OCI-LY1 (cell line): ENCODE measurements at regions not wholly inside any gene's neighbourhood (a gene's known extent, or its start where the extent isn't known, plus 50 kb on each side); places are given as distances from the start of the nearest gene placed in this dataset.

Experiments used
- H2AFZ ChIP-seq: fragments of 200-600 bp; sonication (generic), shearing (Covaris generic); 2 replicates; pipeline ENCODE4 v1.6.0; 2014; ENCODE audit warnings: antibody characterized with exemption, mild to moderate bottlenecking, low read length
- H3F3A ChIP-seq: fragments of 200-600 bp; sonication (generic), shearing (Covaris generic); 2 replicates; pipeline ENCODE4 v1.6.0; 2014; ENCODE audit warnings: mild to moderate bottlenecking, antibody characterized with exemption, low read length, moderate library complexity; ENCODE audit not compliant: insufficient read depth
- H3K27ac ChIP-seq: fragments of 200-600 bp; sonication (generic); 2 replicates; pipeline ENCODE4 v1.5.1; 2014; ENCODE audit warnings: low read length, mixed run types, mild to moderate bottlenecking, low read depth; ENCODE audit not compliant: poor library complexity, severe bottlenecking
- H3K27me3 ChIP-seq: fragments of 200-600 bp; sonication (generic); 2 replicates; pipeline ENCODE4 v1.6.0; 2014; ENCODE audit warnings: antibody characterized with exemption, mild to moderate bottlenecking, low read length, moderate library complexity; ENCODE audit not compliant: insufficient read depth
- H3K36me3 ChIP-seq: fragments of 200-600 bp; sonication (generic); 2 replicates; pipeline ENCODE4 v1.6.1; 2014; ENCODE audit warnings: mild to moderate bottlenecking, antibody characterized with exemption, low read length, moderate library complexity, mixed read lengths; ENCODE audit not compliant: insufficient read depth
- H3K4me1 ChIP-seq: fragments of 200-600 bp; sonication (generic); 2 replicates; pipeline ENCODE4 v1.5.1; 2014; ENCODE audit warnings: mild to moderate bottlenecking, low read length, moderate library complexity; ENCODE audit not compliant: insufficient read depth, severe bottlenecking
- H3K4me2 ChIP-seq: fragments of 200-600 bp; sonication (generic), shearing (Covaris generic); 2 replicates; pipeline ENCODE4 v1.6.1; 2014; ENCODE audit warnings: low read length
- H3K4me3 ChIP-seq: fragments of 200-600 bp; sonication (generic); 2 replicates; pipeline ENCODE4 v1.5.1; 2014; ENCODE audit warnings: low read length, low read depth, mild to moderate bottlenecking, mixed read lengths; ENCODE audit not compliant: poor library complexity, severe bottlenecking
- H3K79me2 ChIP-seq: fragments of 200-600 bp; shearing (Covaris generic); 2 replicates; pipeline ENCODE4 v1.6.1; 2016; ENCODE audit warnings: mixed run types, low read length, mixed read lengths; ENCODE audit not compliant: insufficient read depth
- H3K9ac ChIP-seq: fragments of 200-600 bp; sonication (generic), shearing (Covaris generic); 2 replicates; pipeline ENCODE4 v1.6.1; 2014; ENCODE audit warnings: mild to moderate bottlenecking, low read length, mixed read lengths
- H3K9me2 ChIP-seq: fragments of 200-600 bp; sonication (generic), shearing (Covaris generic); 2 replicates; pipeline ENCODE4 v1.6.1; 2014; ENCODE audit warnings: low read depth, mild to moderate bottlenecking, low read length, mixed read lengths
- H3K9me3 ChIP-seq: fragments of 200-600 bp; shearing (Covaris generic); 2 replicates; pipeline ENCODE4 v1.6.1; 2014; ENCODE audit warnings: low read length, mixed read lengths
- H4K20me1 ChIP-seq: fragments of 200-600 bp; sonication (generic), shearing (Covaris generic); 2 replicates; pipeline ENCODE4 v1.6.0; 2016; ENCODE audit warnings: mild to moderate bottlenecking, low read length; ENCODE audit not compliant: insufficient read depth
- EZH2 ChIP-seq: fragments of 200-600 bp; sonication (generic), shearing (Covaris generic); IDR thresholded peaks from 2 replicates; pipeline ENCODE4 v1.8.0; 2017; ENCODE audit warnings: borderline replicate concordance, mixed run types, mild to moderate bottlenecking, antibody characterized with exemption, low read length, moderate library complexity, mixed read lengths
- TF ChIP-seq, protein P1 (sequence below): fragments of 200-600 bp; sonication (generic), shearing (Covaris generic); IDR thresholded peaks from 2 replicates; pipeline ENCODE4 v1.5.1; 2017; ENCODE audit warnings: mild to moderate bottlenecking, antibody characterized with exemption, low read length, moderate library complexity, mixed read lengths

DNA sequence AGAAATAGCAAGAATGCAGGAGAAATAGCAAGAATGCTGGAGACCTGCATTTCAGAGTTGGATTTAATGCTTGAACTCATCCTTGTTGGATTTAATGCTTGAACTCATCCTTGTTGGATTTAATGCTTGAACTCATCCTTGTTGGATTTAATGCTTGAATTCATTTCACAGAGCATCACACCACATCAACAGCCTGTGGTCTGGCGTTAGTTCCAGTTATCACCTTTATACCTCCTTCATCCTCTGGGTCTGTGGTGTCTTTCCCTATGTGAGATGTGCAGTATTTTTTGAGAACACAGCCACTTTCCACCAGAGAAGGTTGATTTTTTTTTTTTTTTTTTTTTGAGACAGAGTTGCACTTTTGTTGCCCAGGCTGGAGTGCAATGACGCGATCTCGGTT lies 546.4 kb upstream of the SOX11 start:
- Histone ChIP-seq H3K79me2 (no peaks in the 10 kb centered on the region), H3K9ac (no peak overlapping the region), H3K9me3 (no peaks in the 10 kb centered on the region), H3K4me3 (no peak overlapping the region), H2AFZ (no peak overlapping the region), H3K27me3 (no peaks in the 10 kb centered on the region), H3F3A (no peaks in the 10 kb centered on the region), H3K27ac (no peak overlapping the region), H3K4me2 (no peak overlapping the region), H3K4me1 (no peaks in the 10 kb centered on the region), H3K9me2 (no peaks in the 10 kb centered on the region), H4K20me1 (no peaks in the 10 kb centered on the region), H3K36me3 (no peaks in the 10 kb centered on the region)
- TF ChIP-seq, protein P1, sequence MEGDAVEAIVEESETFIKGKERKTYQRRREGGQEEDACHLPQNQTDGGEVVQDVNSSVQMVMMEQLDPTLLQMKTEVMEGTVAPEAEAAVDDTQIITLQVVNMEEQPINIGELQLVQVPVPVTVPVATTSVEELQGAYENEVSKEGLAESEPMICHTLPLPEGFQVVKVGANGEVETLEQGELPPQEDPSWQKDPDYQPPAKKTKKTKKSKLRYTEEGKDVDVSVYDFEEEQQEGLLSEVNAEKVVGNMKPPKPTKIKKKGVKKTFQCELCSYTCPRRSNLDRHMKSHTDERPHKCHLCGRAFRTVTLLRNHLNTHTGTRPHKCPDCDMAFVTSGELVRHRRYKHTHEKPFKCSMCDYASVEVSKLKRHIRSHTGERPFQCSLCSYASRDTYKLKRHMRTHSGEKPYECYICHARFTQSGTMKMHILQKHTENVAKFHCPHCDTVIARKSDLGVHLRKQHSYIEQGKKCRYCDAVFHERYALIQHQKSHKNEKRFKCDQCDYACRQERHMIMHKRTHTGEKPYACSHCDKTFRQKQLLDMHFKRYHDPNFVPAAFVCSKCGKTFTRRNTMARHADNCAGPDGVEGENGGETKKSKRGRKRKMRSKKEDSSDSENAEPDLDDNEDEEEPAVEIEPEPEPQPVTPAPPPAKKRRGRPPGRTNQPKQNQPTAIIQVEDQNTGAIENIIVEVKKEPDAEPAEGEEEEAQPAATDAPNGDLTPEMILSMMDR: no peak
- no peak for TF ChIP-seq EZH2

DNA sequence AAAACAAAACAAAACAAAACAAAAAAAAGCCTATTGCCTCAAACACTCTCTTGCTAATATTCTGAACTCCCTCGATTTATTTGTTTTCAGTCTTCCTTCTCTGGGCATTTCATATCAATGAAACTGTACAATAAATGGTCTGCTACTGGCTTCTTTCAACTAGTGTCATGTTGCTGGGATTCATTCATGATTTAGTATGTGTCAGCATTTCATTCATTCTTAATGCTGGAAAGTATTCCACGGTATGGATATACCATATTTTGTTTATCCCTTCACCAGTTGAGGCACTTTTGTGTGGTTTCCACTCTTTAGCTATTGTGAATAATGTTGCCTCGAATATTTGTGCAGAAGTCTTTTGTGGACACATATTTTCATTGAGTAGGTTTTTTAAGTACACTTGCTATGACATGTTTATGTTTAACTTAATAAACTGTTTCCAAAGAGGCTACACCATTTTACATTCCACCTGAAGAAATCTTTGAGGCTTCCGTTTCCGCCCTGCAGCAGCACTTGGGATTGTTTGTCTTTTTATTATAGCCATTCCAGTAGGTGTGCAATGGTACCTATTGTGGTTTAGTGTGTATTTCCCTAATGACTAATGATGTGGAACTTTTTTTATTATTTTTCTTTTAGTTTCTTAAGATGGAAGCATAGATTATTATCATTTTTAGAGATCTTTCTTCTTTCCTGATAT lies 543.6 kb upstream of the SOX11 start:
- no peaks in the 10 kb centered on the region for H3K9me2 ChIP-seq
- H3K4me2 ChIP-seq: no peak overlapping the region

DNA sequence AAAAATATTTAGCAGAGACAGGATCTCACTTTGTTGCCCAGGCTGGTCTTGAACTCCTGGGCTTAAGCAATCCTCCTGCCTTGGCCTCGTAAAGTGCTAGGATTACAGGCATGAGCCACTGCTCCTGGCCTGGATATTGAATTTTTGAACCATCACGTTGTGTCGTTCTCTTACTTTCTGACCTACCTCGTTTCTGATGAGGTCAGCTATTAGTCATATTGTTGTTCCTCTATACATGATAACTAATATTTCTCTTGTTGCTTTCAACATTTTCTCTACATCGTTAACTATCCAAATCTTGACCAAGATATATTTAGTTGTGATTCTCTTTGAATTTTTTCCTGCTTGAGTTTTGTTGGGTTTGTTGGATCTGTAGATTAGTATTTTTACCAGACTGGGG lies 541.3 kb upstream of the SOX11 start:
- no peaks in the 10 kb centered on the region for H4K20me1 ChIP-seq
- no peaks in the 10 kb centered on the region for H3K79me2 ChIP-seq
- TF ChIP-seq, protein P1: no peak
- no peak overlapping the region for H2AFZ ChIP-seq
- H3K4me2 ChIP-seq: no peak overlapping the region
- no peaks in the 10 kb centered on the region for H3K9me2 ChIP-seq
- no peaks in the 10 kb centered on the region for H3F3A ChIP-seq
- no peaks in the 10 kb centered on the region for H3K4me1 ChIP-seq
- no peaks in the 10 kb centered on the region for H3K9me3 ChIP-seq
- no peaks in the 10 kb centered on the region for H3K27me3 ChIP-seq
- no peaks in the 10 kb centered on the region for H3K36me3 ChIP-seq
- no peak overlapping the region for H3K9ac ChIP-seq
- H3K27ac ChIP-seq: no peak overlapping the region
- H3K4me3 ChIP-seq: no peak overlapping the region

More for the DNA sequence above, 543.6 kb upstream of the SOX11 start:
- H3K9me3 ChIP-seq: no peaks in the 10 kb centered on the region
- H3K9ac ChIP-seq: no peak overlapping the region
- H3K36me3 ChIP-seq: no peaks in the 10 kb centered on the region
- H3K27me3 ChIP-seq: no peaks in the 10 kb centered on the region
- no peaks in the 10 kb centered on the region for H3K4me1 ChIP-seq
- H3F3A ChIP-seq: no peaks in the 10 kb centered on the region
- H3K27ac ChIP-seq: no peak overlapping the region
- no peak overlapping the region for H3K4me3 ChIP-seq
- H3K79me2 ChIP-seq: no peaks in the 10 kb centered on the region
- no peak overlapping the region for H2AFZ ChIP-seq
- H4K20me1 ChIP-seq: no peaks in the 10 kb centered on the region
- TF ChIP-seq EZH2: no peak
- TF ChIP-seq, protein P1: no peak
